ENCODE measurements at regions not wholly inside any gene's neighbourhood (a gene's known extent, or its start where the extent isn't known, plus 50 kb on each side); places are given as distances from the start of the nearest gene placed in this dataset.

GRCh38 chr2:192412394-192412793, 217.7 kb upstream of the TMEFF2 start:
- TF ChIP-seq POLR2A (IDR thresholded peaks at IDR 0.05) (no peak), CTCF (IDR thresholded peaks at IDR 0.05) (no peak)
